ENCODE measurements at regions not wholly inside any gene's neighbourhood (a gene's known extent, or its start where the extent isn't known, plus 50 kb on each side); places are given as distances from the start of the nearest gene placed in this dataset.

DNA sequence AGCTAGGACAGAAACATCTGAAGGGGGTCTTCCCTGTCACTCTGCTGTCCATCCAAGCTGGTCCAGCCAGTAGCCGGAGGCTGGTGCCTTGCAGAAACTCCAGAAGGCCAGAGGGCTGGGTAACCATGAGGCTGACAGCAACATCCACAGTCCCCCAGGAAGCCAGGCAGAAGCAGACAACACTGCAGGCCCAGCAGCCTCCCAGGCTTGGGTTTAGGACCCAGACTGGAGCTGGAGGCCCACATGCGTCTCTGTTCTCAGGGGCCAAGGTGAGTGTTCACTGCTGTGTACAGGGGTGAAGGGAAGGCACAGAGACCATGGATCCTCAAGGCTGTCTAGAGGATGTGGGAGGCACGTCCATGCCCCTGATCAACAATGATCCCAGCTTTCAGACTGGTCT is 136.4 kb upstream of the PRMT8 start:
- no peak for DNase-seq (ENCODE audit: low spot score)
- H3K9ac ChIP-seq (ENCODE audit: low read depth in 1 of 2, low read length in 2 of 2): no peak overlapping the region
- H3K4me1 ChIP-seq (ENCODE audit: control insufficient read depth in 4 of 4, insufficient read depth in 4 of 4, low read length in 3 of 4): no peaks in the 10 kb centered on the region
- H3K27ac ChIP-seq (ENCODE audit: low read depth in 1 of 2, low read length in 2 of 2): no peak overlapping the region
- no peak overlapping the region for H3K4me3 ChIP-seq (ENCODE audit: low read depth in 1 of 3, low read length in 3 of 3)
- no peaks in the 10 kb centered on the region for H3K27me3 ChIP-seq (ENCODE audit: control insufficient read depth in 4 of 4, insufficient read depth in 4 of 4, low read length in 3 of 4)
- no peaks in the 10 kb centered on the region for H3K36me3 ChIP-seq (ENCODE audit: control insufficient read depth in 4 of 4, insufficient read depth in 3 of 4, low read depth in 1 of 4, low read length in 3 of 4)
- no peaks in the 10 kb centered on the region for H3K9me3 ChIP-seq (ENCODE audit: control insufficient read depth in 4 of 4, low read length in 3 of 4)
- 88% methylated on average over 3 of the region's 3 CpGs for WGBS
- TF ChIP-seq JUND (IDR thresholded peaks at IDR 0.05) (no peak), HNF4G (IDR thresholded peaks at IDR 0.05) (no peak)

DNA sequence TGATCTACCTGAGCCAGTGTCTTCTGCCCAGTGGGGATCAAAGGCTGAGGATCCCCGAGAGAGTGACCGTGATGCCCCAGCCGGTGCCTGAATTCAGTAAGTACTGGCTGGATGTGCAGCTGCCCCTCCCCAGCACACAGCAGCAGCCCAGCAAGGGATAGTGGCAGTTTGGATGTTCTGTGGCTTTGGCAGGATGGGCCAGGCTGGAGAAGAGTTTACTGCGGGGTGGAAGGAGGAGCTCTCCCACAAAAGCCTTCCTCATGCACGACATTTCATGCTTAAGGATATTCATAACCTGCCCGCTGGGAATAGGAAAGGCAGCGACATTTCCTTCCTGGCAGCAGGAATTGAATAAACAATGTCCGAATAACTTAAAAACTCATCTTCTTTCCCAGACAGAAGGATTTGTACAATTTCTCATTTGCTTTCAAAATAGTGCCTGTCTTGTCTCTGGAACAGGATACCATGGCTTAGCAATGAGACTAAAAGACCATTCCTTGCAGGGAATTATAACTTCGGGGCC is 135.6 kb upstream of the PRMT8 start:
- TF ChIP-seq CTCF (IDR thresholded peaks at IDR 0.05; ENCODE audit: low read depth, low read length, missing input control): no peak
- no peak for TF ChIP-seq RXRA (IDR thresholded peaks at IDR 0.05)
- Histone ChIP-seq H3K36me3 (ENCODE audit: control insufficient read depth in 4 of 4, insufficient read depth in 3 of 4, low read depth in 1 of 4, low read length in 3 of 4) (no peaks in the 10 kb centered on the region), H3K27ac (ENCODE audit: low read depth in 1 of 2, low read length in 2 of 2) (no peak overlapping the region), H3K9me3 (ENCODE audit: control insufficient read depth in 4 of 4, low read length in 3 of 4) (no peaks in the 10 kb centered on the region), H3K27me3 (ENCODE audit: control insufficient read depth in 4 of 4, insufficient read depth in 4 of 4, low read length in 3 of 4) (no peaks in the 10 kb centered on the region), H3K9ac (ENCODE audit: low read depth in 1 of 2, low read length in 2 of 2) (no peak overlapping the region), H3K4me3 (ENCODE audit: low read depth in 1 of 3, low read length in 3 of 3) (no peak overlapping the region), H3K4me1 (ENCODE audit: control insufficient read depth in 4 of 4, insufficient read depth in 4 of 4, low read length in 3 of 4) (no peaks in the 10 kb centered on the region)
- no peak for DNase-seq (ENCODE audit: low spot score)
- 71% methylated on average over 9 of the region's 9 CpGs for WGBS

DNA sequence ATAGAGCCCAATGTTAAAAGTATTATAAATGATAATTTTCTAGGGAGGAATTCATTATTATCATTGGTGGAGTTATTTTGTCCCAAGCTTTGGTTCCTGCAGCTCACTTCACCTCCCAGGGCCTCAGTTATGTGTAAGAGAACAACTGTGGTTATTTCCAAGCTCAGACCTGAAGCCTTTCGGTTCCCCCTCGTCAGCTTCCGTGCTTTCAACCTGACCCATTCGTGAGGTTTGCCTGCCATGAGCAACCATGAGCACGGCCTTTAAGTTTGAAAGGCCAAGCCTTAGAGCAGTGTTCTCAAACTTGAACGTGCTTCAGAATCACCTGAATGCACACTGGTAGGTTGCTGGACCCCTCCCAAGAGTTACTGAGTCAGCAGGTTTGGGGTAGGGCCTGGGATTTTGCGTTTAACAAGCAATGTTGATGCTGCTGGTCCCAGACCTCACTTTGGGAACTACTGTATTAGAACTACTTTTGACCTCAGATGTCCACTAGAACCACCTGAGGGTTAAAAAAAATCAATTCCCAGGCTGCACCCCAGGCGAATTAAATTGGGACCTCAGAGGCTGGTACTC is 133.0 kb upstream of the PRMT8 start:
- Histone ChIP-seq H3K9ac (ENCODE audit: low read depth in 1 of 2, low read length in 2 of 2) (no peak overlapping the region), H3K9me3 (ENCODE audit: control insufficient read depth in 4 of 4, low read length in 3 of 4) (no peaks in the 10 kb centered on the region), H3K4me1 (ENCODE audit: control insufficient read depth in 4 of 4, insufficient read depth in 4 of 4, low read length in 3 of 4) (no peaks in the 10 kb centered on the region), H3K4me3 (ENCODE audit: low read depth in 1 of 3, low read length in 3 of 3) (no peak overlapping the region), H3K27ac (ENCODE audit: low read depth in 1 of 2, low read length in 2 of 2) (no peak overlapping the region), H3K27me3 (ENCODE audit: control insufficient read depth in 4 of 4, insufficient read depth in 4 of 4, low read length in 3 of 4) (no peaks in the 10 kb centered on the region), H3K36me3 (ENCODE audit: control insufficient read depth in 4 of 4, insufficient read depth in 3 of 4, low read depth in 1 of 4, low read length in 3 of 4) (no peaks in the 10 kb centered on the region)
- no peak for DNase-seq (ENCODE audit: low spot score)
- WGBS: 83% methylated on average over 8 of the region's 8 CpGs
- TF ChIP-seq EGR1 (IDR thresholded peaks at IDR 0.05; ENCODE audit: low read depth in 2 of 2) (no peak), SP1 (IDR thresholded peaks at IDR 0.05) (no peak), CTCF (IDR thresholded peaks at IDR 0.05; ENCODE audit: low read depth, low read length, missing input control) (no peak), HNF4G (IDR thresholded peaks at IDR 0.05) (no peak), FOXA1 (IDR thresholded peaks at IDR 0.05) (no peak), FOXA2 (IDR thresholded peaks at IDR 0.05) (no peak), RAD21 (IDR thresholded peaks at IDR 0.05) (no peak), RXRA (IDR thresholded peaks at IDR 0.05) (no peak), TAF1 (conservative IDR thresholded peaks at IDR 0.05) (no peak), JUND (IDR thresholded peaks at IDR 0.05) (no peak), YY1 (IDR thresholded peaks at IDR 0.05) (no peak), HNF4A (conservative IDR thresholded peaks at IDR 0.05) (no peak), NR2F2 (IDR thresholded peaks at IDR 0.05) (no peak)
- TF ChIP-seq, protein P1, sequence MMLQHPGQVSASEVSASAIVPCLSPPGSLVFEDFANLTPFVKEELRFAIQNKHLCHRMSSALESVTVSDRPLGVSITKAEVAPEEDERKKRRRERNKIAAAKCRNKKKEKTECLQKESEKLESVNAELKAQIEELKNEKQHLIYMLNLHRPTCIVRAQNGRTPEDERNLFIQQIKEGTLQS (IDR thresholded peaks at IDR 0.05): no peak
- TF ChIP-seq, protein P2, sequence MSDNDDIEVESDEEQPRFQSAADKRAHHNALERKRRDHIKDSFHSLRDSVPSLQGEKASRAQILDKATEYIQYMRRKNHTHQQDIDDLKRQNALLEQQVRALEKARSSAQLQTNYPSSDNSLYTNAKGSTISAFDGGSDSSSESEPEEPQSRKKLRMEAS (IDR thresholded peaks at IDR 0.05): no peak
- TF ChIP-seq, protein P3, sequence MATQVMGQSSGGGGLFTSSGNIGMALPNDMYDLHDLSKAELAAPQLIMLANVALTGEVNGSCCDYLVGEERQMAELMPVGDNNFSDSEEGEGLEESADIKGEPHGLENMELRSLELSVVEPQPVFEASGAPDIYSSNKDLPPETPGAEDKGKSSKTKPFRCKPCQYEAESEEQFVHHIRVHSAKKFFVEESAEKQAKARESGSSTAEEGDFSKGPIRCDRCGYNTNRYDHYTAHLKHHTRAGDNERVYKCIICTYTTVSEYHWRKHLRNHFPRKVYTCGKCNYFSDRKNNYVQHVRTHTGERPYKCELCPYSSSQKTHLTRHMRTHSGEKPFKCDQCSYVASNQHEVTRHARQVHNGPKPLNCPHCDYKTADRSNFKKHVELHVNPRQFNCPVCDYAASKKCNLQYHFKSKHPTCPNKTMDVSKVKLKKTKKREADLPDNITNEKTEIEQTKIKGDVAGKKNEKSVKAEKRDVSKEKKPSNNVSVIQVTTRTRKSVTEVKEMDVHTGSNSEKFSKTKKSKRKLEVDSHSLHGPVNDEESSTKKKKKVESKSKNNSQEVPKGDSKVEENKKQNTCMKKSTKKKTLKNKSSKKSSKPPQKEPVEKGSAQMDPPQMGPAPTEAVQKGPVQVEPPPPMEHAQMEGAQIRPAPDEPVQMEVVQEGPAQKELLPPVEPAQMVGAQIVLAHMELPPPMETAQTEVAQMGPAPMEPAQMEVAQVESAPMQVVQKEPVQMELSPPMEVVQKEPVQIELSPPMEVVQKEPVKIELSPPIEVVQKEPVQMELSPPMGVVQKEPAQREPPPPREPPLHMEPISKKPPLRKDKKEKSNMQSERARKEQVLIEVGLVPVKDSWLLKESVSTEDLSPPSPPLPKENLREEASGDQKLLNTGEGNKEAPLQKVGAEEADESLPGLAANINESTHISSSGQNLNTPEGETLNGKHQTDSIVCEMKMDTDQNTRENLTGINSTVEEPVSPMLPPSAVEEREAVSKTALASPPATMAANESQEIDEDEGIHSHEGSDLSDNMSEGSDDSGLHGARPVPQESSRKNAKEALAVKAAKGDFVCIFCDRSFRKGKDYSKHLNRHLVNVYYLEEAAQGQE (IDR thresholded peaks at IDR 0.05): no peak
